GM23338 (cell line): ENCODE measurements at regions not wholly inside any gene's neighbourhood (a gene's known extent, or its start where the extent isn't known, plus 50 kb on each side); places are given as distances from the start of the nearest gene placed in this dataset.

Experiments
- ATAC-seq: fragments of 200-7000 bp; cut with Tn5 transposase; 3 replicates; pipeline ENCODE4 v1.9.1; 2020
- DNase-seq: peaks from one replicate; pipeline ENCODE4 v3.0.0-alpha.2; 2015; ENCODE audit warnings: low spot score
- H2AFZ ChIP-seq: fragments of 200-600 bp; sonication (generic); 2 replicates; pipeline ENCODE4 v1.8.0; 2016; ENCODE audit warnings: antibody characterized with exemption, mild to moderate bottlenecking, moderate library complexity
- H3F3A ChIP-seq: fragments of 200-600 bp; sonication (generic); replicated peaks from 2 replicates; pipeline ENCODE4 v1.8.0; 2017; ENCODE audit warnings: antibody characterized with exemption, mixed run types, low read depth
- H3K27ac ChIP-seq: fragments of 200-600 bp; sonication (generic); 2 replicates; pipeline ENCODE4 v1.6.1; 2016; ENCODE audit warnings: low read depth
- H3K27me3 ChIP-seq: fragments of 200-600 bp; sonication (generic); 2 replicates; pipeline ENCODE4 v1.8.0; 2016; ENCODE audit warnings: mild to moderate bottlenecking, mixed run types, moderate library complexity; ENCODE audit not compliant: insufficient read depth
- H3K36me3 ChIP-seq: fragments of 200-600 bp; sonication (generic); 2 replicates; pipeline ENCODE4 v1.8.0; 2016; ENCODE audit warnings: mild to moderate bottlenecking; ENCODE audit not compliant: insufficient read depth
- H3K4me1 ChIP-seq: fragments of 200-600 bp; sonication (generic); 2 replicates; pipeline ENCODE4 v1.8.0; 2016; ENCODE audit warnings: mild to moderate bottlenecking, moderate library complexity; ENCODE audit not compliant: insufficient read depth
- H3K4me2 ChIP-seq: fragments of 200-600 bp; sonication (generic); 2 replicates; pipeline ENCODE4 v1.7.1; 2017; ENCODE audit warnings: mixed run types
- H3K4me3 ChIP-seq: fragments of 200-600 bp; sonication (generic); 2 replicates; pipeline ENCODE4 v1.6.1; 2016; ENCODE audit warnings: mixed run types
- H3K79me2 ChIP-seq: fragments of 200-600 bp; sonication (generic); replicated peaks from 2 replicates; pipeline ENCODE4 v1.8.0; 2017; ENCODE audit warnings: mild to moderate bottlenecking; ENCODE audit not compliant: insufficient read depth
- H3K9me2 ChIP-seq: fragments of 200-600 bp; sonication (generic); 2 replicates; pipeline ENCODE4 v1.8.0; 2017; ENCODE audit not compliant: insufficient read depth
- H4K20me1 ChIP-seq: fragments of 200-600 bp; sonication (generic); replicated peaks from 2 replicates; pipeline ENCODE4 v1.8.0; 2017; ENCODE audit warnings: mild to moderate bottlenecking; ENCODE audit not compliant: insufficient read depth
- H3K27ac Mint-ChIP-seq: 2 replicates; pipeline ENCODE4 v1.8.0; 2020; ENCODE audit warnings: inconsistent platforms, mild to moderate bottlenecking, moderate library complexity, mixed read lengths
- H3K27me3 Mint-ChIP-seq: 3 replicates; pipeline ENCODE4 v1.8.0; 2022; ENCODE audit warnings: low read depth, mild to moderate bottlenecking, moderate library complexity, mixed read lengths, inconsistent platforms; ENCODE audit not compliant: insufficient read depth, poor library complexity
- H3K36me3 Mint-ChIP-seq: 3 replicates; pipeline ENCODE4 v1.8.0; 2021; ENCODE audit warnings: low read depth, mild to moderate bottlenecking, inconsistent platforms, moderate library complexity, mixed read lengths
- H3K4me1 Mint-ChIP-seq: 3 replicates; pipeline ENCODE4 v1.8.0; 2020; ENCODE audit warnings: mild to moderate bottlenecking, inconsistent platforms, mixed read lengths
- H3K4me3 Mint-ChIP-seq: 3 replicates; pipeline ENCODE4 v1.8.0; 2021; ENCODE audit warnings: moderate library complexity, mild to moderate bottlenecking, inconsistent platforms, mixed read lengths
- H3K9me3 Mint-ChIP-seq: 3 replicates; pipeline ENCODE4 v1.8.0; 2020; ENCODE audit warnings: moderate library complexity, mild to moderate bottlenecking, inconsistent platforms, mixed read lengths
- CREB1 ChIP-seq: fragments of 250-450 bp; sonication (Bioruptor Pico); IDR thresholded peaks from 2 replicates; pipeline ENCODE4 v1.5.0; 2020; ENCODE audit warnings: low read depth, mild to moderate bottlenecking, moderate library complexity
- CTCF ChIP-seq, 2 experiments: fragments of 200-600 bp in 1 of 2; sonication (generic) in 1 of 2; conservative IDR thresholded peaks; 2 replicates each; pipeline versions ENCODE4 v1.5.1 to v1.6.1; 2016 to 2017; ENCODE audit warnings: antibody characterized with exemption in 2 of 2, low read depth in 2 of 2, mild to moderate bottlenecking in 2 of 2, moderate library complexity in 1 of 2
- ETS1 ChIP-seq: IDR thresholded peaks from 2 replicates; pipeline ENCODE4 v1.6.1; 2016; ENCODE audit warnings: antibody characterized with exemption
- EZH2 ChIP-seq: fragments of 200-600 bp; sonication (generic); IDR thresholded peaks from one replicate; pipeline ENCODE4 v1.8.0; 2017; ENCODE audit warnings: antibody characterized with exemption, mild to moderate bottlenecking, low read depth; ENCODE audit not compliant: unreplicated experiment
- JUNB ChIP-seq: IDR thresholded peaks from one replicate; pipeline ENCODE4 v1.6.1; 2016; ENCODE audit warnings: antibody characterized with exemption; ENCODE audit not compliant: unreplicated experiment
- NANOG ChIP-seq: IDR thresholded peaks from 2 replicates; pipeline ENCODE4 v1.6.1; 2016; ENCODE audit warnings: antibody characterized with exemption, borderline replicate concordance
- REST ChIP-seq: IDR thresholded peaks from one replicate; pipeline ENCODE4 v1.6.1; 2018; ENCODE audit warnings: antibody characterized with exemption; ENCODE audit not compliant: unreplicated experiment
- STAT1 ChIP-seq: IDR thresholded peaks from one replicate; pipeline ENCODE4 v1.6.1; 2016; ENCODE audit warnings: antibody characterized with exemption; ENCODE audit not compliant: unreplicated experiment
- ZNF114 ChIP-seq: fragments of 250-450 bp; sonication (Bioruptor Pico); IDR thresholded peaks from 2 replicates; pipeline ENCODE4 v1.5.0; 2020; ENCODE audit warnings: mild to moderate bottlenecking, moderate library complexity
- ZNF331 ChIP-seq: fragments of 250-450 bp; sonication (Bioruptor Pico); IDR thresholded peaks from 2 replicates; pipeline ENCODE4 v1.5.0; 2020; ENCODE audit warnings: low read depth, mild to moderate bottlenecking, moderate library complexity
- ZNF462 ChIP-seq: fragments of 250-450 bp; sonication (Bioruptor Pico); IDR thresholded peaks from 2 replicates; pipeline ENCODE4 v1.5.0; 2020; ENCODE audit warnings: mild to moderate bottlenecking, moderate library complexity

GRCh38 chr6:54029187-54029586, 82.1 kb upstream of the MLIP start (continued):
- TF ChIP-seq ZNF462 (CRISPR knock-in tag) = no peak
- no peak for TF ChIP-seq CTCF (conservative IDR thresholded peaks at IDR 0.05; ENCODE audit: low read depth in 2 of 2)

- Histone ChIP-seq H3K27ac (no peak overlapping the region), H3F3A (no peaks in the 10 kb centered on the region), H4K20me1 (no peaks in the 10 kb centered on the region), H3K4me2 (no peak overlapping the region), H3K4me3 (no peak overlapping the region), H3K27me3 (no peaks in the 10 kb centered on the region), H3K36me3 (no peaks in the 10 kb centered on the region), H3K4me1 (no peaks in the 10 kb centered on the region), H3K79me2 (no peaks in the 10 kb centered on the region), H2AFZ (no peak overlapping the region), H3K9me2 (no peaks in the 10 kb centered on the region)
- no peak overlapping the region for H3K27ac Mint-ChIP-seq
- ATAC-seq = no peak
- no peaks in the 10 kb centered on the region for H3K9me3 Mint-ChIP-seq
- H3K4me1 Mint-ChIP-seq = peaks cover 5% of the 10 kb centered on the region; the same call in 2 of the 3 replicates
- DNase-seq = no peak
- peaks cover 5% of the 10 kb centered on the region for H3K27me3 Mint-ChIP-seq
- no peak overlapping the region for H3K4me3 Mint-ChIP-seq
- no peaks in the 10 kb centered on the region for H3K36me3 Mint-ChIP-seq
- TF ChIP-seq REST = no peak
- no peak for TF ChIP-seq CREB1
- TF ChIP-seq CTCF (conservative IDR thresholded peaks at IDR 0.05; ENCODE audit: low read depth in 2 of 2) = no peak
- no peak for TF ChIP-seq EZH2
- TF ChIP-seq JUNB = no peak
- TF ChIP-seq ETS1 = no peak
- no peak for TF ChIP-seq STAT1
- TF ChIP-seq ZNF114 (CRISPR knock-in tag) = no peak
- TF ChIP-seq NANOG = no peak
- no peak for TF ChIP-seq ZNF331 (CRISPR knock-in tag)
Observed at GRCh38 chr6:54031169-54031568, 80.1 kb upstream of the MLIP start.
